DOHH2 (cell line): ENCODE measurements at regions not wholly inside any gene's neighbourhood (a gene's known extent, or its start where the extent isn't known, plus 50 kb on each side); places are given as distances from the start of the nearest gene placed in this dataset.

Source experiments
- H3F3A ChIP-seq: fragments of 200-600 bp; sonication (generic), shearing (Covaris generic); 2 replicates; pipeline ENCODE4 v1.6.0; 2016; ENCODE audit warnings: antibody characterized with exemption, mild to moderate bottlenecking; ENCODE audit not compliant: control insufficient read depth, insufficient read depth
- H3K27ac ChIP-seq: fragments of 200-600 bp; sonication (generic); 2 replicates; pipeline ENCODE4 v1.5.1; 2014; ENCODE audit warnings: low read depth, mild to moderate bottlenecking, low read length, moderate library complexity
- H3K27me3 ChIP-seq: fragments of 200-600 bp; sonication (generic); 2 replicates; pipeline ENCODE4 v1.6.1; 2014; ENCODE audit warnings: mild to moderate bottlenecking, low read length, mixed read lengths; ENCODE audit not compliant: control insufficient read depth
- H3K36me3 ChIP-seq: fragments of 200-600 bp; sonication (generic); 2 replicates; pipeline ENCODE4 v1.6.1; 2014; ENCODE audit warnings: mild to moderate bottlenecking, low read length, moderate library complexity, mixed read lengths; ENCODE audit not compliant: control insufficient read depth
- H3K4me1 ChIP-seq: fragments of 200-600 bp; sonication (generic); 2 replicates; pipeline ENCODE4 v1.6.1; 2014; ENCODE audit warnings: mild to moderate bottlenecking, low read length, mixed read lengths; ENCODE audit not compliant: control insufficient read depth
- H3K4me2 ChIP-seq: fragments of 200-600 bp; sonication (generic); 2 replicates; pipeline ENCODE4 v1.6.0; 2014; ENCODE audit warnings: mild to moderate bottlenecking, low read length, moderate library complexity
- H3K4me3 ChIP-seq: fragments of 200-600 bp; sonication (generic); 2 replicates; pipeline ENCODE4 v1.5.1; 2014; ENCODE audit warnings: mild to moderate bottlenecking, low read length, mixed read lengths
- H3K79me2 ChIP-seq: fragments of 200-600 bp; sonication (generic); 2 replicates; pipeline ENCODE4 v1.6.1; 2014; ENCODE audit warnings: mild to moderate bottlenecking, low read length, mixed read lengths; ENCODE audit not compliant: control insufficient read depth
- H3K9me2 ChIP-seq: fragments of 200-600 bp; sonication (generic); replicated peaks from 2 replicates; pipeline ENCODE4 v1.6.1; 2014; ENCODE audit warnings: mild to moderate bottlenecking, low read length, mixed read lengths; ENCODE audit not compliant: control insufficient read depth
- H3K9me3 ChIP-seq: fragments of 200-600 bp; sonication (generic); 2 replicates; pipeline ENCODE4 v1.6.1; 2014; ENCODE audit warnings: antibody characterized with exemption, low read length, mixed read lengths; ENCODE audit not compliant: control insufficient read depth, insufficient read depth
- H4K20me1 ChIP-seq: fragments of 200-600 bp; sonication (generic); 2 replicates; pipeline ENCODE4 v1.6.0; 2014; ENCODE audit warnings: low read depth, mild to moderate bottlenecking, antibody characterized with exemption, low read length, moderate library complexity; ENCODE audit not compliant: control insufficient read depth, insufficient read depth
- CTCF ChIP-seq: fragments of 200-600 bp; sonication (generic); IDR thresholded peaks from one replicate; pipeline ENCODE4 v1.5.1; 2014; ENCODE audit warnings: antibody characterized with exemption, mild to moderate bottlenecking, low read depth, low read length; ENCODE audit not compliant: poor library complexity, severe bottlenecking
- EZH2phosphoT487 ChIP-seq: fragments of 200-600 bp; sonication (generic); IDR thresholded peaks from 2 replicates; pipeline ENCODE4 v1.6.1; 2017; ENCODE audit warnings: borderline replicate concordance, mild to moderate bottlenecking, antibody characterized with exemption, low read length, moderate library complexity, mixed read lengths

DNA sequence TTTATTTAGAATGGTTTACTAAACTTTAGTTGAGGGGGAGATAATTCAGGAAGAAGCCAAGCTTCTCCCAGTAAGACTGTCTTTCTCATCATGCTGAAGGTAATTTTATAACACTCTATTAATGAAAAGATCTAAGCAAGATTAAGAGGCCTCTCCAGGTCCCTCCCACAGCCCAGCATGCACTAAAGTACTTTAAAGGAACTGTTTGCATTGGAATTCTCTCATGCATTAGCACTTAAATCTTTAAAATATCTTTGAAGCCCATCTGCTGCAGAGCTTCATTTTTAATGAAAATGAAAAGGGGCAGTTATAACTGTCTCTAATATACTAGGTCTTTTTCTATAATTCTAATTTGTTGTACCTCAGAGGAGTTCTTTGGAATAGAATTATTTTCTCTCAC is 1379.1 kb upstream of the ADGRL4 start:
- no peaks in the 10 kb centered on the region for H4K20me1 ChIP-seq
- H3K27me3 ChIP-seq: no peaks in the 10 kb centered on the region
- no peak overlapping the region for H3K4me3 ChIP-seq
- no peaks in the 10 kb centered on the region; the same call in 1 of the 2 replicates for H3K9me3 ChIP-seq
- H3K27ac ChIP-seq: no peak overlapping the region
- H3K36me3 ChIP-seq: no peaks in the 10 kb centered on the region
- H3K9me2 ChIP-seq: no peaks in the 10 kb centered on the region
- no peaks in the 10 kb centered on the region for H3K79me2 ChIP-seq
- no peak overlapping the region for H3K4me2 ChIP-seq
- TF ChIP-seq CTCF: no peak
- TF ChIP-seq EZH2phosphoT487: no peak
- no peaks in the 10 kb centered on the region for H3F3A ChIP-seq
- no peaks in the 10 kb centered on the region for H3K4me1 ChIP-seq

- Histone ChIP-seq H3K4me1 (no peaks in the 10 kb centered on the region), H3K4me3 (no peak overlapping the region), H4K20me1 (no peaks in the 10 kb centered on the region), H3K79me2 (no peaks in the 10 kb centered on the region), H3K4me2 (no peak overlapping the region), H3K9me3 (no peaks in the 10 kb centered on the region; the same call in 1 of the 2 replicates), H3K27ac (no peak overlapping the region), H3F3A (no peaks in the 10 kb centered on the region), H3K9me2 (no peaks in the 10 kb centered on the region), H3K27me3 (no peaks in the 10 kb centered on the region), H3K36me3 (no peaks in the 10 kb centered on the region)
- TF ChIP-seq EZH2phosphoT487 (no peak), CTCF (no peak)
These were observed 1378.4 kb upstream of the ADGRL4 start for GRCh38 chr1:80384959-80385358.

DNA sequence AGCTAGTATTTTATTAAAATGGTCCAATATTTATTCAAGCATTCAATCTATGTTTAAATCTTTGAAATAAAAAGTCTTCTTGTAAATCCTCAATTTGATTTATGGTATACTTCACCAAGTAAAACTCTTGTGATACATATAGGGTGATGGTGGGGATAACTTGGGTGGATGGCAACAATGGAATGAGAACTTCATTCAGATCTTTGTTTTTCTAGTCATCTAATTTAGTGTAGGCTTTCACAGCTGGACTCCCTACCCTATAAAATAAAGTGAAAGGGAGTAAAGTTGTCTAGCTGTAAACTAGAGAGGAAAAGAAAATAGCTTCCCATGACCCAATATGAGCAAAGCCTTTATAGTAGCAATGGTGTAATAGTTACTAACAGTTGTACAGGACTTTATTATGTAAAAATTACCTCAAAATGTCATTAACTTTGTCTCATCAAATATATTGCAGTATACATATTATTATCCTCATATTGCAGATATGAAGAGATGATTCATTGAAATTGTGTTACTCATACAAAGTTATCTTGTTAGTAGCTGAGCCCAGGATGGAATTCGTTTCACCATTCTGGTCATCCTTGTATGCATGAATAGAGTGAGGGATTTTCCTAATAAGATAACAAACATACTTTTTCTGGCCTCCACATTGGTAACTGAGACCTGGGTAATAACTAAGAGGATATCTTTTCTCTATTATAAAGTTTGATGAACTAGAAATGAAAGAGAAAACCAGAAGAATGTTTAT is 1377.7 kb upstream of the ADGRL4 start:
- Histone ChIP-seq H3F3A (no peaks in the 10 kb centered on the region), H3K4me3 (no peak overlapping the region), H3K27ac (no peak overlapping the region), H3K9me2 (no peaks in the 10 kb centered on the region), H3K9me3 (no peaks in the 10 kb centered on the region; the same call in 1 of the 2 replicates), H3K36me3 (no peaks in the 10 kb centered on the region), H4K20me1 (no peaks in the 10 kb centered on the region), H3K4me2 (no peak overlapping the region), H3K4me1 (no peaks in the 10 kb centered on the region), H3K79me2 (no peaks in the 10 kb centered on the region), H3K27me3 (no peaks in the 10 kb centered on the region)
- TF ChIP-seq CTCF (no peak), EZH2phosphoT487 (no peak)
